OCI-LY3 (cell line): ENCODE measurements at regions not wholly inside any gene's neighbourhood (a gene's known extent, or its start where the extent isn't known, plus 50 kb on each side); places are given as distances from the start of the nearest gene placed in this dataset.

Experiments used
- H2AFZ ChIP-seq: fragments of 200-600, 300-600 bp; shearing (Covaris generic); 2 replicates; pipeline ENCODE4 v1.6.0; 2014; ENCODE audit warnings: antibody characterized with exemption, low read depth, low read length
- H3K27ac ChIP-seq: fragments of 200-600, 300-600 bp; sonication (generic); 2 replicates; pipeline ENCODE4 v1.5.1; 2014; ENCODE audit warnings: mild to moderate bottlenecking, low read length, moderate library complexity, mixed read lengths
- H3K27me3 ChIP-seq: fragments of 200-600, 300-600 bp; sonication (generic); 2 replicates; pipeline ENCODE4 v1.6.1; 2014; ENCODE audit warnings: low read depth, low read length, mixed read lengths
- H3K36me3 ChIP-seq: fragments of 200-600, 300-600 bp; sonication (generic); replicated peaks from 2 replicates; pipeline ENCODE3; 2014; ENCODE audit warnings: low read depth, low read length, mixed read lengths
- H3K4me1 ChIP-seq: fragments of 300-600, 200-600 bp; sonication (generic); 2 replicates; pipeline ENCODE4 v1.6.1; 2014; ENCODE audit warnings: low read length, mixed read lengths
- H3K4me2 ChIP-seq: fragments of 200-600, 300-600 bp; sonication (generic); 2 replicates; pipeline ENCODE4 v1.6.1; 2014; ENCODE audit warnings: low read length, mixed read lengths
- H3K4me3 ChIP-seq: fragments of 300-600, 200-600 bp; sonication (generic); 2 replicates; pipeline ENCODE4 v1.5.1; 2014; ENCODE audit warnings: antibody characterized with exemption, mild to moderate bottlenecking, low read length, moderate library complexity
- H3K79me2 ChIP-seq: fragments of 300-600, 200-600 bp; shearing (Covaris generic); 2 replicates; pipeline ENCODE4 v1.6.1; 2014; ENCODE audit warnings: mild to moderate bottlenecking, low read length, mixed read lengths
- H3K9ac ChIP-seq: fragments of 300-600, 200-600 bp; shearing (Covaris generic); 2 replicates; pipeline ENCODE4 v1.6.0; 2014; ENCODE audit warnings: mild to moderate bottlenecking, low read length, moderate library complexity
- H3K9me3 ChIP-seq: fragments of 200-600, 300-600 bp; shearing (Covaris generic); 2 replicates; pipeline ENCODE4 v1.6.1; 2014; ENCODE audit warnings: low read length, mixed read lengths; ENCODE audit not compliant: insufficient read depth
- H4K20me1 ChIP-seq: fragments of 200-600, 300-600 bp; sonication (generic); 2 replicates; pipeline ENCODE4 v1.6.1; 2016; ENCODE audit warnings: low read length, mixed read lengths; ENCODE audit not compliant: insufficient read depth
- CTCF ChIP-seq: fragments of 200-600, 300-600 bp; sonication (generic); IDR thresholded peaks from 2 replicates; pipeline ENCODE4 v1.5.1; 2014; ENCODE audit warnings: antibody characterized with exemption, low read length, low read depth
- EZH2phosphoT487 ChIP-seq: fragments of 200-600 bp; shearing (Covaris generic); IDR thresholded peaks from 2 replicates; pipeline ENCODE4 v1.6.1; 2018; ENCODE audit warnings: antibody characterized with exemption, mixed run types, low read depth

- Histone ChIP-seq H3K79me2 (no peaks in the 10 kb centered on the region), H3K36me3 (no peaks in the 10 kb centered on the region)
These were observed 425.1 kb upstream of the SYT4 start for GRCh38 chr18:43702399-43702798.

GRCh38 chr18:43703050-43703449 lies 425.8 kb upstream of the SYT4 start:
- Histone ChIP-seq H3K36me3 (no peaks in the 10 kb centered on the region), H3K4me1 (no peaks in the 10 kb centered on the region), H2AFZ (no peak overlapping the region), H3K79me2 (no peaks in the 10 kb centered on the region), H3K4me2 (no peak overlapping the region), H3K9me3 (no peaks in the 10 kb centered on the region), H3K4me3 (no peak overlapping the region), H3K27me3 (no peaks in the 10 kb centered on the region), H3K9ac (no peak overlapping the region), H4K20me1 (no peaks in the 10 kb centered on the region), H3K27ac (no peak overlapping the region)
- TF ChIP-seq EZH2phosphoT487 (no peak), CTCF (no peak)

More at GRCh38 chr18:43702399-43702798, 425.1 kb upstream of the SYT4 start:
- no peaks in the 10 kb centered on the region for H3K27me3 ChIP-seq
- TF ChIP-seq CTCF (no peak), EZH2phosphoT487 (no peak)
- H2AFZ ChIP-seq, result no peak overlapping the region
- no peaks in the 10 kb centered on the region for H3K4me1 ChIP-seq
- H3K4me3 ChIP-seq, result no peak overlapping the region
- no peaks in the 10 kb centered on the region for H4K20me1 ChIP-seq
- no peak overlapping the region for H3K4me2 ChIP-seq
- no peak overlapping the region for H3K9ac ChIP-seq
- no peak overlapping the region for H3K27ac ChIP-seq
- no peaks in the 10 kb centered on the region for H3K9me3 ChIP-seq

- Histone ChIP-seq H3K4me3 (no peak overlapping the region), H3K4me1 (no peaks in the 10 kb centered on the region), H2AFZ (no peak overlapping the region), H3K9ac (no peak overlapping the region), H3K9me3 (no peaks in the 10 kb centered on the region), H3K4me2 (no peak overlapping the region), H3K79me2 (no peaks in the 10 kb centered on the region), H4K20me1 (no peaks in the 10 kb centered on the region), H3K27ac (no peak overlapping the region), H3K36me3 (no peaks in the 10 kb centered on the region), H3K27me3 (no peaks in the 10 kb centered on the region)
- no peak for TF ChIP-seq EZH2phosphoT487
- no peak for TF ChIP-seq CTCF
These were observed 428.6 kb upstream of the SYT4 start for GRCh38 chr18:43705850-43706249.

- Histone ChIP-seq H3K4me1 (no peaks in the 10 kb centered on the region), H2AFZ (no peak overlapping the region), H3K4me3 (no peak overlapping the region), H4K20me1 (no peaks in the 10 kb centered on the region), H3K79me2 (no peaks in the 10 kb centered on the region), H3K9me3 (no peaks in the 10 kb centered on the region), H3K4me2 (no peak overlapping the region), H3K27ac (no peak overlapping the region), H3K36me3 (no peaks in the 10 kb centered on the region), H3K9ac (no peak overlapping the region), H3K27me3 (no peaks in the 10 kb centered on the region)
- TF ChIP-seq CTCF (no peak), EZH2phosphoT487 (no peak)
These were observed 432.8 kb upstream of the SYT4 start for GRCh38 chr18:43710135-43710534.
